ENCODE measurements at regions not wholly inside any gene's neighbourhood (a gene's known extent, or its start where the extent isn't known, plus 50 kb on each side); places are given as distances from the start of the nearest gene placed in this dataset.

GRCh38 chrX:36867143-36867542, 141.0 kb upstream of the FAM47C start:
- TF ChIP-seq, protein P1, sequence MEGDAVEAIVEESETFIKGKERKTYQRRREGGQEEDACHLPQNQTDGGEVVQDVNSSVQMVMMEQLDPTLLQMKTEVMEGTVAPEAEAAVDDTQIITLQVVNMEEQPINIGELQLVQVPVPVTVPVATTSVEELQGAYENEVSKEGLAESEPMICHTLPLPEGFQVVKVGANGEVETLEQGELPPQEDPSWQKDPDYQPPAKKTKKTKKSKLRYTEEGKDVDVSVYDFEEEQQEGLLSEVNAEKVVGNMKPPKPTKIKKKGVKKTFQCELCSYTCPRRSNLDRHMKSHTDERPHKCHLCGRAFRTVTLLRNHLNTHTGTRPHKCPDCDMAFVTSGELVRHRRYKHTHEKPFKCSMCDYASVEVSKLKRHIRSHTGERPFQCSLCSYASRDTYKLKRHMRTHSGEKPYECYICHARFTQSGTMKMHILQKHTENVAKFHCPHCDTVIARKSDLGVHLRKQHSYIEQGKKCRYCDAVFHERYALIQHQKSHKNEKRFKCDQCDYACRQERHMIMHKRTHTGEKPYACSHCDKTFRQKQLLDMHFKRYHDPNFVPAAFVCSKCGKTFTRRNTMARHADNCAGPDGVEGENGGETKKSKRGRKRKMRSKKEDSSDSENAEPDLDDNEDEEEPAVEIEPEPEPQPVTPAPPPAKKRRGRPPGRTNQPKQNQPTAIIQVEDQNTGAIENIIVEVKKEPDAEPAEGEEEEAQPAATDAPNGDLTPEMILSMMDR (IDR thresholded peaks at IDR 0.05), result peak; percentile 28 to 76 (median 50)
- no peak for TF ChIP-seq POLR2A (IDR thresholded peaks at IDR 0.05)
- DNase-seq, result peak in 2 of 7 donors; percentile 1 to 14
- 8 to 24% (median 12%) methylated on average over 3 of the region's 3 CpGs for WGBS, 4 donors
- Histone ChIP-seq H3K4me1 (replicated peaks in 1 of 2) (no peaks in the 10 kb centered on the region), H3K27me3 (peaks cover 10% of the 10 kb centered on the region), H3K27ac (no peak overlapping the region), H3K4me3 (no peak overlapping the region), H3K9me3 (replicated peaks in 1 of 3) (no peaks in the 10 kb centered on the region), H3K36me3 (replicated peaks in 1 of 2) (no peaks in the 10 kb centered on the region)
- intact Hi-C loops (cut with DNase I), result no loop called here

GRCh38 chrX:36868592-36868991, 139.6 kb upstream of the FAM47C start:
- H3K36me3 ChIP-seq (replicated peaks in 1 of 2), result no peaks in the 10 kb centered on the region
- peaks cover 10% of the 10 kb centered on the region for H3K27me3 ChIP-seq
- H3K9me3 ChIP-seq (replicated peaks in 1 of 3), result no peaks in the 10 kb centered on the region
- no peak for DNase-seq
- intact Hi-C loops (cut with DNase I), result no loop called here
- H3K4me3 ChIP-seq, result no peak overlapping the region
- 59 to 78% (median 69%) methylated on average over 3 of the region's 3 CpGs for WGBS, 4 donors
- H3K27ac ChIP-seq, result no peak overlapping the region
- H3K4me1 ChIP-seq (replicated peaks in 1 of 2), result no peaks in the 10 kb centered on the region
- no peak for TF ChIP-seq POLR2A (IDR thresholded peaks at IDR 0.05)
- TF ChIP-seq, protein P1 (IDR thresholded peaks at IDR 0.05), result no peak

GRCh38 chrX:36869457-36869856, 138.7 kb upstream of the FAM47C start:
- intact Hi-C loops (cut with DNase I), result no loop called here
- no peak for TF ChIP-seq POLR2A (IDR thresholded peaks at IDR 0.05)
- TF ChIP-seq, protein P1 (IDR thresholded peaks at IDR 0.05), result no peak
- Histone ChIP-seq H3K27me3 (peaks cover 10% of the 10 kb centered on the region), H3K36me3 (replicated peaks in 1 of 2) (no peaks in the 10 kb centered on the region), H3K4me1 (replicated peaks in 1 of 2) (no peaks in the 10 kb centered on the region), H3K9me3 (replicated peaks in 1 of 3) (no peaks in the 10 kb centered on the region), H3K27ac (no peak overlapping the region), H3K4me3 (no peak overlapping the region)
- DNase-seq, result no peak
- WGBS, 4 donors, result 38 to 58% (median 56%) methylated on average over 2 of the region's 2 CpGs

DNA sequence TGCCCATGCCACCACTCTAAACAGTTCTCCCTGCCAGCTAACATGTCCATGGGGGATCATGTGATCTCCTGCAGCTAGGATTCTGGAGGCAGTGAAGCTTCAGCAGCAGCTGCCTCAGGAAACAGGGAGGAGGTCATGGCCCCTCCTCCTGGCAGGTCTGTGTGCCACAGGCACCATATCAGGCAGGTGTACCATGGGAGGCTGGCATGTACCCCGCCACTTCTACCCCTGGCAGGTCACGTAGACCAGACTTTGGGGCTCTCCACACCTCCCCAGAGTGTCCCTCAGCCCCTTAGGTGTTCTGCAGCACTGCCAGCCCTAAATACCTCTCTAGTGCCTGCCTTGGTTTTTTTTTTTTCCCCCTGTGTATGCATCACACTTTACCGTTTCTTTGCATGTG, 110.5 kb upstream of the FAM47C start:
- no peaks in the 10 kb centered on the region for H3K9me3 ChIP-seq (replicated peaks in 1 of 3)
- H3K4me3 ChIP-seq, result no peak overlapping the region
- DNase-seq, result no peak
- no peaks in the 10 kb centered on the region for H3K36me3 ChIP-seq (replicated peaks in 1 of 2)
- TF ChIP-seq POLR2A (IDR thresholded peaks at IDR 0.05), result no peak
- TF ChIP-seq, protein P1 (IDR thresholded peaks at IDR 0.05), result no peak
- H3K4me1 ChIP-seq (replicated peaks in 1 of 2), result no peaks in the 10 kb centered on the region
- no peaks in the 10 kb centered on the region for H3K27me3 ChIP-seq
- intact Hi-C loops (cut with DNase I), result no loop called here
- H3K27ac ChIP-seq, result no peak overlapping the region
- 74 to 100% (median 85%) methylated on average over 3 of the region's 3 CpGs for WGBS, 4 donors

All from adrenal gland (tissue), 9 donors.